Prostate gland (tissue), 2 donors: ENCODE measurements at regions not wholly inside any gene's neighbourhood (a gene's known extent, or its start where the extent isn't known, plus 50 kb on each side); places are given as distances from the start of the nearest gene placed in this dataset.

ENCODE experiments used
- DNase-seq: peaks from one replicate; pipeline ENCODE4 v3.0.0-alpha.2; 2019; ENCODE audit warnings: low spot score
- H3K27ac ChIP-seq, 2 donors: fragments of 200-600 bp; sonication (generic); 2 replicates each; pipeline ENCODE4 v1.5.1; 2017 to 2019
- H3K27me3 ChIP-seq: fragments of 200-600 bp; sonication (generic); replicated peaks from 2 replicates; pipeline ENCODE4 v1.5.1; 2019; ENCODE audit not compliant: insufficient read depth
- H3K36me3 ChIP-seq, 2 donors: fragments of 200-600 bp; sonication (generic); 1 replicate in 1 of 2; 2 replicates in 1 of 2; pipeline versions ENCODE4 v1.5.1 to v1.8.1; 2017 to 2019
- H3K4me1 ChIP-seq: fragments of 200-600 bp; sonication (generic); replicated peaks from 2 replicates; pipeline ENCODE4 v1.5.1; 2019
- H3K4me3 ChIP-seq, 2 donors: fragments of 200-600 bp; sonication (generic); 2 replicates each; pipeline ENCODE4 v1.5.1; 2017 to 2019
- H3K9me3 ChIP-seq: fragments of 200-600 bp; sonication (generic); 2 replicates; pipeline ENCODE4 v1.5.1; 2017
- CTCF ChIP-seq, 4 experiments: fragments of 200-600 bp in 2 of 4; fragments of 450-650 bp in 2 of 4; sonication (generic) in 2 of 4; IDR thresholded peaks; 1 replicate in 3 of 4; 2 replicates in 1 of 4; pipeline ENCODE4 v1.5.1; 2016 to 2019; ENCODE audit warnings: antibody characterized with exemption in 4 of 4, mild to moderate bottlenecking in 2 of 4, moderate library complexity in 2 of 4
- POLR2A ChIP-seq: fragments of 450-650 bp; IDR thresholded peaks from one replicate; pipeline ENCODE4 v1.6.1; 2016; ENCODE audit warnings: antibody characterized with exemption, mild to moderate bottlenecking
- POLR2AphosphoS5 ChIP-seq: sonication (generic); formaldehyde crosslinking; IDR thresholded peaks from one replicate; pipeline ENCODE4 v1.6.1; 2017; ENCODE audit warnings: antibody characterized with exemption
- WGBS: methylation state at CpG from one replicate; pipeline ENCODE4 v1.1.5; 2018; 5-methylcytosine and 5-hydroxymethylcytosine counted together
- intact Hi-C: fragments of 100-400 bp; cut with DNase I; formaldehyde crosslinking; loops from one replicate; pipeline ENCODE4 v1.14.2; 2022

GRCh38 chr6:167643223-167643622 is 183.5 kb upstream of the AFDN start:
- Histone ChIP-seq H3K36me3 (no peaks in the 10 kb centered on the region), H3K9me3 (no peaks in the 10 kb centered on the region), H3K4me3 (no peak overlapping the region), H3K4me1 (no peaks in the 10 kb centered on the region), H3K27ac (no peak overlapping the region), H3K27me3 (no peaks in the 10 kb centered on the region)
- WGBS = 89% methylated on average over 9 of the region's 9 CpGs
- DNase-seq = no peak
- TF ChIP-seq POLR2AphosphoS5 (no peak), POLR2A (no peak), CTCF (IDR thresholded peaks at IDR 0.05) (no peak)
- intact Hi-C loops = no loop called here

DNA sequence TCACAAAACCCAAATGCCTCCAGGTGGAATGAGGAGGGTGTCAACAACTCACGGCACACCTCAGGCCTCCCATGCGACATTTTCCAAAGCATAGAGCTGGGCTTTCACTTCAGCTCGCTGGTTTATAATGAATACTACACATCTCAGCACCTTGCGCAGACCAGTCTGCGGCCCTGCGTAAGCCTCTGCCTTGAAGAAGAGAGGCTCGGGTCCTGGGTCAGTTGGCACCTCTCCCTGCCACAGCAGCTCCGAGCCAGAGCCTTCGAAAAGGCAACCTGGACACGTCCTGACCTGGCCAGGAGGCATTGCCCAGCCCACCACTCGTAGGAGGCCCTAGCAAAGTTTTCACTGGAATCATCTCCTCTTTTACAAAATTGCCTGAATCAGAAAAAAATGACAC is 183.0 kb upstream of the AFDN start:
- DNase-seq = no peak

DNA sequence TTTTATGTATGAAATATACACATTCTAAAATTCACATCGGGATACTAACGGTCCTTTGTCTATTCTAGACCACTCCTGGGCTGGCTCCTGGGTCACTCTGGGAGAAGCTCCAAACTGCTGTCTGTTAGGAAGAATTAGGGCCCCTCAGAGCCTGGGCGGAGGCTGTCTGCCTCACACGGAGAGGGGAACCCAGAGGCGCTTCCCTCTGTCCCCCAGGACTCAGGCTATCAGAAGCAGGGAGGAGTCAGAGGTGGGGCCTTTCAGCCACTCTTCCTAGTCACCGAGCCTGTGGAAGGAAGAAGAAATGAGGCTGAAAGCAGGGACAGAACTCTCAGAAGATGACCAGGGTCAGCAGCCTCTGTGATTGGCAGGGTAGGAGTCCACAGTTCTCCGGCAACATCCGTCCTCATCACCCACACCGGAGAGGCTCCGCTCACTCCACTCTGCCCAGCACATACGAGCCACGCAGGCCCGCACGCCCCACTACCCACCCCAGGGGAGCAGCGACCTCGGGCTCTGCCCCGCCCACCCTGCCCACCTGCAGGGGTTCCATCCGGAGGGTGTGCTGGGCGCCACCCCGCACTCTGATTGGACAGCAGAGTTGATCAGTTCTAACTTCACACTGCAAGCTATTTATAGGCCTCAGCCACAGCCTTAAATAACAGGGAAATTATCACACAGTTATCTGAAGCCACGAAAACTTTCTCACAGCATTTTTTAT is 182.1 kb upstream of the AFDN start:
- no peaks in the 10 kb centered on the region for H3K27me3 ChIP-seq
- no peak overlapping the region for H3K27ac ChIP-seq
- TF ChIP-seq POLR2AphosphoS5 (no peak), POLR2A (no peak), CTCF (IDR thresholded peaks at IDR 0.05) (no peak)
- no peaks in the 10 kb centered on the region for H3K4me1 ChIP-seq
- DNase-seq = no peak
- no peaks in the 10 kb centered on the region for H3K9me3 ChIP-seq
- WGBS = 78% methylated on average over 21 of the region's 21 CpGs
- intact Hi-C loops = no loop called here
- no peaks in the 10 kb centered on the region for H3K36me3 ChIP-seq
- H3K4me3 ChIP-seq = no peak overlapping the region

More for the DNA sequence above, 183.0 kb upstream of the AFDN start:
- H3K27ac ChIP-seq = no peak overlapping the region
- H3K4me1 ChIP-seq = no peaks in the 10 kb centered on the region
- H3K27me3 ChIP-seq = no peaks in the 10 kb centered on the region
- 89% methylated on average over 11 of the region's 11 CpGs for WGBS
- no peak for TF ChIP-seq POLR2AphosphoS5
- no peak for TF ChIP-seq POLR2A
- no peak for TF ChIP-seq CTCF (IDR thresholded peaks at IDR 0.05)
- no peaks in the 10 kb centered on the region for H3K9me3 ChIP-seq
- intact Hi-C loops = no loop called here
- H3K36me3 ChIP-seq = no peaks in the 10 kb centered on the region
- no peak overlapping the region for H3K4me3 ChIP-seq

- TF ChIP-seq POLR2AphosphoS5 (no peak), POLR2A (no peak), CTCF (IDR thresholded peaks at IDR 0.05) (no peak)
- intact Hi-C loops = no loop called here
- Histone ChIP-seq H3K27ac (no peak overlapping the region), H3K4me3 (no peak overlapping the region), H3K4me1 (no peaks in the 10 kb centered on the region), H3K27me3 (no peaks in the 10 kb centered on the region), H3K9me3 (no peaks in the 10 kb centered on the region), H3K36me3 (no peaks in the 10 kb centered on the region)
- no peak for DNase-seq
- 88% methylated on average over 8 of the region's 8 CpGs for WGBS
Measured at GRCh38 chr6:167645368-167645767, 181.3 kb upstream of the AFDN start.

- intact Hi-C loops = no loop called here
- WGBS = 69% methylated on average over 4 of the region's 4 CpGs
- Histone ChIP-seq H3K4me1 (no peaks in the 10 kb centered on the region), H3K27me3 (no peaks in the 10 kb centered on the region), H3K9me3 (no peaks in the 10 kb centered on the region), H3K4me3 (no peak overlapping the region), H3K36me3 (no peaks in the 10 kb centered on the region), H3K27ac (no peak overlapping the region)
- DNase-seq = no peak
- TF ChIP-seq POLR2AphosphoS5 (no peak), CTCF (IDR thresholded peaks at IDR 0.05) (no peak)
Measured at GRCh38 chr6:167647306-167647705, 179.4 kb upstream of the AFDN start.
